ENCODE measurements at regions not wholly inside any gene's neighbourhood (a gene's known extent, or its start where the extent isn't known, plus 50 kb on each side); places are given as distances from the start of the nearest gene placed in this dataset.
A peak's percentile ranks its signal among the peaks of the same experiment; 100 is the strongest.

- TF ChIP-seq CTCF (IDR thresholded peaks at IDR 0.05): no peak
- H3K9me3 ChIP-seq: no peaks in the 10 kb centered on the region
- no peaks in the 10 kb centered on the region for H3K4me1 ChIP-seq
- peaks cover 4% of the 10 kb centered on the region for H3K27me3 ChIP-seq
- H3K27ac ChIP-seq: no peak overlapping the region
- no peak for DNase-seq
- intact Hi-C loops (cut with DNase I): no loop called here
- H3K4me3 ChIP-seq: no peak overlapping the region
- no peak for ATAC-seq
- no peaks in the 10 kb centered on the region for H3K36me3 ChIP-seq
Measured at GRCh38 chr9:34907044-34907443, 51.0 kb upstream of the PHF24 start.

GRCh38 chr9:34899535-34900158 lies 58.4 kb upstream of the PHF24 start:
- H3K36me3 ChIP-seq: no peaks in the 10 kb centered on the region
- no peak overlapping the region for H3K27ac ChIP-seq
- no peaks in the 10 kb centered on the region for H3K4me1 ChIP-seq
- intact Hi-C loops (cut with DNase I): no loop called here
- TF ChIP-seq CTCF (IDR thresholded peaks at IDR 0.05): peak; percentile 82
- no peak overlapping the region for H3K4me3 ChIP-seq
- peaks cover 3% of the 10 kb centered on the region for H3K27me3 ChIP-seq
- DNase-seq (peak; percentile 76), ATAC-seq (peak; percentile 100)
- H3K9me3 ChIP-seq: no peaks in the 10 kb centered on the region

- no peak for TF ChIP-seq CTCF (IDR thresholded peaks at IDR 0.05)
- H3K27me3 ChIP-seq: peaks cover 3% of the 10 kb centered on the region
- no peaks in the 10 kb centered on the region for H3K9me3 ChIP-seq
- intact Hi-C loops (cut with DNase I): no loop called here
- ATAC-seq (no peak), DNase-seq (no peak)
- no peaks in the 10 kb centered on the region for H3K36me3 ChIP-seq
- H3K4me1 ChIP-seq: no peaks in the 10 kb centered on the region
- H3K27ac ChIP-seq: no peak overlapping the region
- no peak overlapping the region for H3K4me3 ChIP-seq
Measured at GRCh38 chr9:34898846-34899245, 59.2 kb upstream of the PHF24 start.

- no peak for TF ChIP-seq CTCF (IDR thresholded peaks at IDR 0.05)
- peaks cover 3% of the 10 kb centered on the region for H3K27me3 ChIP-seq
- no peaks in the 10 kb centered on the region for H3K9me3 ChIP-seq
- no peaks in the 10 kb centered on the region for H3K4me1 ChIP-seq
- H3K4me3 ChIP-seq: no peak overlapping the region
- no peak overlapping the region for H3K27ac ChIP-seq
- intact Hi-C loops (cut with DNase I): no loop called here
- no peak for DNase-seq
- no peaks in the 10 kb centered on the region for H3K36me3 ChIP-seq
- ATAC-seq: no peak
Measured at GRCh38 chr9:34896112-34896511, 62.0 kb upstream of the PHF24 start.

GRCh38 chr9:34892886-34893285 lies 65.2 kb upstream of the PHF24 start:
- Histone ChIP-seq H3K27ac (no peak overlapping the region), H3K9me3 (no peaks in the 10 kb centered on the region), H3K4me1 (no peaks in the 10 kb centered on the region), H3K36me3 (no peaks in the 10 kb centered on the region), H3K4me3 (no peak overlapping the region), H3K27me3 (no peaks in the 10 kb centered on the region)
- ATAC-seq (no peak), DNase-seq (no peak)
- no peak for TF ChIP-seq CTCF (IDR thresholded peaks at IDR 0.05)
- intact Hi-C loops (cut with DNase I): no loop called here

- no peak overlapping the region for H3K4me3 ChIP-seq
- no peak for ATAC-seq
- no peak for TF ChIP-seq CTCF (IDR thresholded peaks at IDR 0.05)
- no peak for DNase-seq
- H3K4me1 ChIP-seq: no peaks in the 10 kb centered on the region
- intact Hi-C loops (cut with DNase I): no loop called here
- no peaks in the 10 kb centered on the region for H3K9me3 ChIP-seq
- H3K27ac ChIP-seq: no peak overlapping the region
- H3K36me3 ChIP-seq: no peaks in the 10 kb centered on the region
- H3K27me3 ChIP-seq: no peaks in the 10 kb centered on the region
Measured at GRCh38 chr9:34891386-34891785, 66.7 kb upstream of the PHF24 start.
